ENCODE measurements at regions not wholly inside any gene's neighbourhood (a gene's known extent, or its start where the extent isn't known, plus 50 kb on each side); places are given as distances from the start of the nearest gene placed in this dataset.

GRCh38 chr12:42968426-42968825, 378.9 kb upstream of the PRICKLE1 start:
- Mint-ChIP-seq H3K36me3 (ENCODE audit: insufficient read depth in 1 of 3, low read depth in 3 of 3) (peaks cover 1 to 7% (median 2%) of the 10 kb centered on the region in 3 experiments; a peak in 4 of 7 replicates), H3K27me3 (ENCODE audit: low read depth) (no peaks in the 10 kb centered on the region), H3K4me1 (no peaks in the 10 kb centered on the region), H3K9me3 (peaks cover 4 to 5% of the 10 kb centered on the region in 2 experiments), H3K4me3 (no peak overlapping the region), H3K27ac (no peak overlapping the region)
- Histone ChIP-seq H3K18ac (ENCODE audit: insufficient read length, low read depth, low read length) (no peak overlapping the region), H3K23me2 (ENCODE audit: insufficient read length, low read depth, low read length, poor library complexity, severe bottlenecking) (no peaks in the 10 kb centered on the region), H3K23ac (ENCODE audit: insufficient read length, low read depth, low read length) (no peak overlapping the region), H3K14ac (ENCODE audit: insufficient read depth, low read length) (no peak overlapping the region), H4K5ac (ENCODE audit: insufficient read length, low read depth, low read length) (no peak overlapping the region), H3K4ac (ENCODE audit: low read depth, low read length) (no peak overlapping the region), H3K4me2 (ENCODE audit: insufficient read depth, insufficient read length, low read length) (no peak overlapping the region), H2BK20ac (ENCODE audit: low read depth, low read length, poor library complexity, severe bottlenecking) (no peak overlapping the region), H4K91ac (ENCODE audit: insufficient read length, low read depth, low read length) (no peak overlapping the region), H3K4me1 (ENCODE audit: insufficient read depth, low read length) (no peaks in the 10 kb centered on the region), H3K79me2 (ENCODE audit: insufficient read depth, low read length) (no peaks in the 10 kb centered on the region), H2BK12ac (ENCODE audit: insufficient read length, low read depth, low read length) (no peak overlapping the region), H3K9ac (ENCODE audit: extremely low read depth, insufficient read length, low read length) (no peak overlapping the region), H2AFZ (ENCODE audit: low read length) (no peak overlapping the region), H3T11ph (ENCODE audit: low read length) (no peak overlapping the region), H4K8ac (replicated peaks; ENCODE audit: insufficient read length, low read depth, low read length) (no peak overlapping the region), H4K20me1 (ENCODE audit: control insufficient read depth, insufficient read depth, insufficient read length) (no peaks in the 10 kb centered on the region), H3K27ac (ENCODE audit: insufficient read length, low read depth, low read length) (no peak overlapping the region), H2AK5ac (ENCODE audit: insufficient read length, low read length) (no peak overlapping the region), H2BK15ac (ENCODE audit: low read depth, low read length) (no peak overlapping the region), H3K9me3 (ENCODE audit: control insufficient read depth, low read depth, low read length) (no peaks in the 10 kb centered on the region), H3K27me3 (ENCODE audit: insufficient read depth, low read length) (no peaks in the 10 kb centered on the region), H2BK120ac (ENCODE audit: low read depth, low read length, poor library complexity, severe bottlenecking) (no peak overlapping the region), H2BK5ac (ENCODE audit: insufficient read length, low read length) (no peak overlapping the region), H3K56ac (ENCODE audit: insufficient read length, low read depth, low read length) (no peak overlapping the region), H3K79me1 (ENCODE audit: insufficient read depth, low read depth, low read length, poor library complexity, severe bottlenecking) (no peaks in the 10 kb centered on the region)
- TF ChIP-seq CTCF (conservative IDR thresholded peaks at IDR 0.05), result no peak
- DNase-seq, result no peak
- no CpG with 5 or more reads among the region's 1 CpG for WGBS (ENCODE audit: extremely low coverage, insufficient read length, low lambda C conversion rate)
